ENCODE measurements at regions not wholly inside any gene's neighbourhood (a gene's known extent, or its start where the extent isn't known, plus 50 kb on each side); places are given as distances from the start of the nearest gene placed in this dataset.
"Not testable (repeated sequence)": the region's sequence is repeated elsewhere in the genome, so short reads cannot be mapped to it uniquely, and the experiment has no call there.

- no peak overlapping the region for H3K4me3 ChIP-seq
- TF ChIP-seq CTCF (IDR thresholded peaks at IDR 0.05) (no peak), POLR2A (IDR thresholded peaks at IDR 0.05) (no peak)
- intact Hi-C loops (cut with DNase I; ENCODE audit: low total_unique reads), result no loop called here
- no peaks in the 10 kb centered on the region for H3K36me3 ChIP-seq
- no peaks in the 10 kb centered on the region for H3K4me1 ChIP-seq
- H3K27me3 ChIP-seq, result no peaks in the 10 kb centered on the region
- H3K27ac ChIP-seq, result no peak overlapping the region
- DNase-seq, result no peak
- no peaks in the 10 kb centered on the region for H3K9me3 ChIP-seq
These were observed 64.8 kb upstream of the TBC1D3K start for GRCh38 chr17:37859451-37859850.

DNA sequence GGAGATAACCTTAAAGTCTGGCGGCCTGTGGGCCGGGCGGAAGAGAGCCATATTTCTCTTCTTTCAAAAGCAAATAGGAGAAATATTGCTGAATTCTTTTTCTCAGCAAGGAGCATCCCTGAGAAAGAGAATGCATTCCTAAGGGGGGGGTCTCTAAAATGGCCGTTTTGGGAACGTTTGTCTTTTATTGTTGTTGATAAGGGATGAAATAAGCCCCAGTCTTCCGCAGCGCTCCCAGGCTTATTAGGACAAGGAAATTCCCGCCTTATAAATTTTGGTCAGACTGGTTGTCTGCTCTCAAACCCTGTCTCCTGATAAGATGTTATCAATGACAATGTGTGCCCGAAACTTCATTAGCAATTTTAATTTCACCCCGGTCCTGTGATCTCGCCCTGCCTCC lies 65.8 kb upstream of the TBC1D3K start:
- H3K9me3 ChIP-seq; H3K4me1 ChIP-seq; H3K36me3 ChIP-seq; H3K27me3 ChIP-seq; H3K27ac ChIP-seq; intact Hi-C loops (cut with DNase I; ENCODE audit: low total_unique reads); H3K4me3 ChIP-seq; DNase-seq: not testable (repeated sequence)

GRCh38 chr17:37856245-37856644 lies 68.0 kb upstream of the TBC1D3K start:
- Histone ChIP-seq H3K4me1 (no peaks in the 10 kb centered on the region), H3K36me3 (no peaks in the 10 kb centered on the region), H3K9me3 (no peaks in the 10 kb centered on the region), H3K27me3 (no peaks in the 10 kb centered on the region), H3K27ac (no peak overlapping the region), H3K4me3 (no peak overlapping the region)
- intact Hi-C loops (cut with DNase I; ENCODE audit: low total_unique reads), result no loop called here
- DNase-seq, result no peak
- no peak for TF ChIP-seq POLR2A (IDR thresholded peaks at IDR 0.05)
- TF ChIP-seq CTCF (IDR thresholded peaks at IDR 0.05), result no peak

- Histone ChIP-seq H3K4me3 (no peak overlapping the region), H3K4me1 (no peaks in the 10 kb centered on the region), H3K36me3 (no peaks in the 10 kb centered on the region), H3K27me3 (no peaks in the 10 kb centered on the region), H3K27ac (no peak overlapping the region), H3K9me3 (no peaks in the 10 kb centered on the region)
- TF ChIP-seq CTCF (IDR thresholded peaks at IDR 0.05) (no peak), POLR2A (IDR thresholded peaks at IDR 0.05) (no peak)
- DNase-seq, result no peak
- intact Hi-C loops (cut with DNase I; ENCODE audit: low total_unique reads), result no loop called here
These were observed 74.6 kb upstream of the TBC1D3K start for GRCh38 chr17:37849617-37849972.

- Histone ChIP-seq H3K4me3 (no peak overlapping the region), H3K9me3 (no peaks in the 10 kb centered on the region), H3K27me3 (no peaks in the 10 kb centered on the region), H3K36me3 (no peaks in the 10 kb centered on the region), H3K4me1 (no peaks in the 10 kb centered on the region), H3K27ac (no peak overlapping the region)
- intact Hi-C loops (cut with DNase I; ENCODE audit: low total_unique reads), result no loop called here
- no peak for TF ChIP-seq CTCF (IDR thresholded peaks at IDR 0.05)
- no peak for TF ChIP-seq POLR2A (IDR thresholded peaks at IDR 0.05)
- DNase-seq, result no peak
These were observed 75.3 kb upstream of the TBC1D3K start for GRCh38 chr17:37848690-37849616.

Data from uterus (tissue), 3 donors.